HEK293 (cell line): ENCODE measurements at regions not wholly inside any gene's neighbourhood (a gene's known extent, or its start where the extent isn't known, plus 50 kb on each side); places are given as distances from the start of the nearest gene placed in this dataset.

Experiments
- CTCF ChIP-seq: fragments of 450-650 bp; formaldehyde crosslinking; IDR thresholded peaks from 2 replicates; pipeline ENCODE4 v1.5.1; 2016; ENCODE audit warnings: missing biosample characterization, missing genetic modification characterization
- ZNF398 ChIP-seq: fragments of 450-650 bp; formaldehyde crosslinking; IDR thresholded peaks from 2 replicates; pipeline ENCODE4 v1.5.1; 2017; ENCODE audit warnings: missing biosample characterization, missing genetic modification characterization

- TF ChIP-seq ZNF398 (no peak), CTCF (tag by site-specific recombination) (no peak)
These were observed 466.1 kb upstream of the LINC00305 start for GRCh38 chr18:64615021-64615420.
